DND-41 (cell line): ENCODE measurements at regions not wholly inside any gene's neighbourhood (a gene's known extent, or its start where the extent isn't known, plus 50 kb on each side); places are given as distances from the start of the nearest gene placed in this dataset.

Experiments
- ATAC-seq: fragments of 200-7000 bp; cut with Tn5 transposase; 3 replicates; pipeline ENCODE4 v1.9.1; 2021; ENCODE audit warnings: low read depth; ENCODE audit not compliant: insufficient read depth
- DNase-seq: peaks from one replicate; pipeline ENCODE4 v3.0.0-alpha.2; 2020
- H2AFZ ChIP-seq: 2 replicates; pipeline ENCODE4 v1.6.0; 2012; ENCODE audit warnings: low read depth, low read length
- H3K27ac ChIP-seq: 2 replicates; pipeline ENCODE4 v1.5.1; 2012; ENCODE audit warnings: low read length, inconsistent platforms
- H3K27me3 ChIP-seq: fragments of 200-600 bp; sonication (generic); 2 replicates; pipeline ENCODE4 v1.6.0; 2012; ENCODE audit warnings: low read length, mild to moderate bottlenecking, inconsistent platforms; ENCODE audit not compliant: insufficient read depth, poor library complexity
- H3K36me3 ChIP-seq: 2 replicates; pipeline ENCODE4 v1.5.1; 2012; ENCODE audit warnings: low read length, inconsistent platforms; ENCODE audit not compliant: insufficient read depth
- H3K4me1 ChIP-seq: 2 replicates; pipeline ENCODE4 v1.5.1; 2012; ENCODE audit warnings: mild to moderate bottlenecking, low read length; ENCODE audit not compliant: insufficient read depth
- H3K4me2 ChIP-seq: 2 replicates; pipeline ENCODE4 v1.6.0; 2012; ENCODE audit warnings: mild to moderate bottlenecking, moderate library complexity, low read length, inconsistent platforms; ENCODE audit not compliant: insufficient read depth
- H3K4me3 ChIP-seq, 2 experiments: fragments of 200-600 bp in 1 of 2; shearing (Covaris generic) in 1 of 2; 2 replicates each; pipeline ENCODE4 v1.5.1; 2012 to 2016; ENCODE audit warnings: inconsistent platforms in 2 of 2, low read length in 2 of 2, mild to moderate bottlenecking in 2 of 2, low read depth in 1 of 2, moderate library complexity in 1 of 2
- H3K79me2 ChIP-seq: 2 replicates; pipeline ENCODE4 v1.6.0; 2012; ENCODE audit warnings: low read length, inconsistent platforms; ENCODE audit not compliant: insufficient read depth
- H3K9ac ChIP-seq: 2 replicates; pipeline ENCODE4 v1.6.0; 2012; ENCODE audit warnings: low read depth, mild to moderate bottlenecking, inconsistent platforms, low read length, moderate library complexity
- H3K9me3 ChIP-seq: 2 replicates; pipeline ENCODE4 v1.5.1; 2012; ENCODE audit warnings: low read length, moderate library complexity, mild to moderate bottlenecking, inconsistent platforms; ENCODE audit not compliant: insufficient read depth, severe bottlenecking
- H4K20me1 ChIP-seq: 2 replicates; pipeline ENCODE4 v1.6.0; 2012; ENCODE audit warnings: low read length; ENCODE audit not compliant: insufficient read depth
- EZH2 ChIP-seq: IDR thresholded peaks from 3 replicates; pipeline ENCODE4 v1.6.1; 2012; ENCODE audit warnings: borderline replicate concordance, low read depth, mild to moderate bottlenecking, moderate library complexity, low read length, inconsistent platforms; ENCODE audit not compliant: severe bottlenecking
- TF ChIP-seq, protein P1 (sequence below): IDR thresholded peaks from 2 replicates; pipeline ENCODE4 v1.5.1; 2012; ENCODE audit warnings: borderline replicate concordance, low read length, moderate library complexity, mild to moderate bottlenecking; ENCODE audit not compliant: poor library complexity, severe bottlenecking; ENCODE audit errors: extremely low read depth

DNA sequence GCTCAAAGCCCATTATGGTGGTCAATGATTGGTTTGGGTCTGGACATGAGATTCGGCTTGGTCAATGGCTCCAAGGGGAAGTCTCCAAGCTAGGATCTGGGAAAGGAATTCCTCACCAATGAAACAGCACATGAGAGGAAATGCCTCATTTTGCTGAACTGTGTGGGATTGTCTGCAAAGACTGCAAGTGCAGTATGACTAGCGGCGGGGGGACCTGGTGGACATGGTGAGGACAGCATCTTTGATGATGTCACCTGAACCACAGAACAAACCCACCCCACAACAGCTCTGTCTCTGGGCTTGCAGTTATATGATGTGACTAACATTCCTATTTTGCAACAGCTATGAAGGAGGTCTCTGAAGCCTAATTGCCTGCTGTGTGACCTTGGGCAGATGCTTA, 50.6 kb upstream of the NKD1 start:
- no peaks in the 10 kb centered on the region for H3K36me3 ChIP-seq
- no peak for DNase-seq
- TF ChIP-seq, protein P1, sequence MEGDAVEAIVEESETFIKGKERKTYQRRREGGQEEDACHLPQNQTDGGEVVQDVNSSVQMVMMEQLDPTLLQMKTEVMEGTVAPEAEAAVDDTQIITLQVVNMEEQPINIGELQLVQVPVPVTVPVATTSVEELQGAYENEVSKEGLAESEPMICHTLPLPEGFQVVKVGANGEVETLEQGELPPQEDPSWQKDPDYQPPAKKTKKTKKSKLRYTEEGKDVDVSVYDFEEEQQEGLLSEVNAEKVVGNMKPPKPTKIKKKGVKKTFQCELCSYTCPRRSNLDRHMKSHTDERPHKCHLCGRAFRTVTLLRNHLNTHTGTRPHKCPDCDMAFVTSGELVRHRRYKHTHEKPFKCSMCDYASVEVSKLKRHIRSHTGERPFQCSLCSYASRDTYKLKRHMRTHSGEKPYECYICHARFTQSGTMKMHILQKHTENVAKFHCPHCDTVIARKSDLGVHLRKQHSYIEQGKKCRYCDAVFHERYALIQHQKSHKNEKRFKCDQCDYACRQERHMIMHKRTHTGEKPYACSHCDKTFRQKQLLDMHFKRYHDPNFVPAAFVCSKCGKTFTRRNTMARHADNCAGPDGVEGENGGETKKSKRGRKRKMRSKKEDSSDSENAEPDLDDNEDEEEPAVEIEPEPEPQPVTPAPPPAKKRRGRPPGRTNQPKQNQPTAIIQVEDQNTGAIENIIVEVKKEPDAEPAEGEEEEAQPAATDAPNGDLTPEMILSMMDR: no peak
- no peak for TF ChIP-seq EZH2
- peaks cover 5% of the 10 kb centered on the region for H3K27me3 ChIP-seq
- no peaks in the 10 kb centered on the region for H3K9me3 ChIP-seq
- no peaks in the 10 kb centered on the region for H4K20me1 ChIP-seq
- no peak overlapping the region for H3K4me3 ChIP-seq
- H3K79me2 ChIP-seq: no peaks in the 10 kb centered on the region
- H3K4me1 ChIP-seq: no peaks in the 10 kb centered on the region
- no peak for ATAC-seq
- no peak overlapping the region for H3K9ac ChIP-seq
- no peak overlapping the region for H2AFZ ChIP-seq
- no peak overlapping the region for H3K4me2 ChIP-seq
- no peak overlapping the region for H3K27ac ChIP-seq

DNA sequence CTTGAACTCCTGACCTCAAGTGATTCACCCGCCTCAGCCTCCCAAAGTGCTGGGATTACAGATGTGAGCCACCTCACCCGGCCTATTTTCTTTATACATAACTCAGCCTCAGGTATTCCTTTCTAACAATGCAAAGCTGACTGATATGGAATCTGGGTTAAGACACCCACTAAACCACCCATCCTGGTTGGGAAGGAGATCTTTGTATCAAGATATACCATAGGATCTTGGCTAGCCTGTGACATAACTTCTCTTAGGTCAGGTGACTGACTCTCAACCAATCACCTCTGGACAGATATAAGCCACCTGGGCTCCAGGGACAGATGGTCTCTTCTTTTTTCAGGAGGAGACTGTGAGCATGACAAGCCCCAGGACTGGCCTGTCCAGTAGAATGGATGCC, 51.2 kb upstream of the NKD1 start:
- no peak overlapping the region for H3K4me2 ChIP-seq
- H3K9ac ChIP-seq: no peak overlapping the region
- H3K4me3 ChIP-seq: no peak overlapping the region
- TF ChIP-seq, protein P1: no peak
- TF ChIP-seq EZH2: no peak
- H3K79me2 ChIP-seq: no peaks in the 10 kb centered on the region
- peaks cover 5% of the 10 kb centered on the region for H3K27me3 ChIP-seq
- H3K36me3 ChIP-seq: no peaks in the 10 kb centered on the region
- DNase-seq (no peak), ATAC-seq (no peak)
- H4K20me1 ChIP-seq: no peaks in the 10 kb centered on the region
- H3K27ac ChIP-seq: no peak overlapping the region
- no peak overlapping the region for H2AFZ ChIP-seq
- H3K4me1 ChIP-seq: no peaks in the 10 kb centered on the region
- no peaks in the 10 kb centered on the region for H3K9me3 ChIP-seq

DNA sequence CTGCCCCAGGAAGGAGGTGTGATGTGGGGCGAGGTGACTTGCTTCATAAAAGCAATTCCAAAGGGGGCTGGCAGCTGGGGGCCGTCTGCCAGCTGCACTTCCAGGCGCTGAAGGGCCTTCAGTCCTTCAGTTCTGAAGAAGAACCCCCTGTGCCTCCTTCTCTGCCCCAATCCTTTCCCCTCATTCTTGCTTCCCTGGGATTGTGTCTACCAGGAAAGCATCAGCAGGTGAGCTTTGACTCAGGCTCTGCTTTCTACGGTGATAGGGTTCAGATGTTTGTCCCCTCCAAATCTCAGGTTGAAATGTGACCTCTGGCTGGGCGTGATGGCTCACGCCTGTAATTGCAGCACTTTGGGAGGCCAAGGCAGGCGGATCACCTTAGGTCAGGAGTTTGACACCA, 52.5 kb upstream of the NKD1 start:
- Histone ChIP-seq H3K4me3 (no peak overlapping the region), H3K79me2 (no peaks in the 10 kb centered on the region), H3K36me3 (no peaks in the 10 kb centered on the region), H3K4me2 (no peak overlapping the region), H3K9me3 (no peaks in the 10 kb centered on the region), H3K9ac (no peak overlapping the region), H3K27ac (no peak overlapping the region), H4K20me1 (no peaks in the 10 kb centered on the region), H3K27me3 (peaks cover 2% of the 10 kb centered on the region), H3K4me1 (no peaks in the 10 kb centered on the region), H2AFZ (no peak overlapping the region)
- TF ChIP-seq EZH2: no peak
- TF ChIP-seq, protein P1: no peak
- no peak for ATAC-seq
- no peak for DNase-seq
